Cardiac muscle cell (in vitro differentiated cells and primary cell): ENCODE measurements at regions not wholly inside any gene's neighbourhood (a gene's known extent, or its start where the extent isn't known, plus 50 kb on each side); places are given as distances from the start of the nearest gene placed in this dataset.

Source experiments
- DNase-seq, 2 donors: peaks; one replicate each; pipeline versions ENCODE4 v3.0.0 to v3.0.0-alpha.2; 2010 to 2017; ENCODE audit warnings: low read depth in 1 of 2, low spot score in 1 of 2
- H3K27ac ChIP-seq: fragments of 200-600 bp; sonication (generic); 2 replicates; pipeline ENCODE4 v1.5.1; 2016
- H3K27me3 ChIP-seq: fragments of 200-600 bp; sonication (generic); 2 replicates; pipeline ENCODE4 v1.6.0; 2016; ENCODE audit warnings: control low read depth
- H3K36me3 ChIP-seq: fragments of 200-600 bp; sonication (generic); 2 replicates; pipeline ENCODE4 v1.5.1; 2016; ENCODE audit warnings: control low read depth
- H3K4me1 ChIP-seq: fragments of 200-600 bp; sonication (generic); 2 replicates; pipeline ENCODE4 v1.8.1; 2017; ENCODE audit warnings: low read depth, mild to moderate bottlenecking, mixed run types
- H3K4me3 ChIP-seq: fragments of 200-600 bp; sonication (generic); 2 replicates; pipeline ENCODE4 v1.5.1; 2016; ENCODE audit warnings: mild to moderate bottlenecking
- H3K9me3 ChIP-seq: fragments of 200-600 bp; sonication (generic); 2 replicates; pipeline ENCODE4 v1.5.1; 2017; ENCODE audit warnings: low read depth, mild to moderate bottlenecking, control low read depth
- CTCF ChIP-seq: IDR thresholded peaks from 2 replicates; pipeline ENCODE4 v1.5.1; 2012; ENCODE audit warnings: low read depth, mild to moderate bottlenecking, low read length

- Histone ChIP-seq H3K4me3 (no peak overlapping the region), H3K9me3 (no peaks in the 10 kb centered on the region), H3K27ac (no peak overlapping the region), H3K4me1 (no peaks in the 10 kb centered on the region), H3K36me3 (no peaks in the 10 kb centered on the region), H3K27me3 (no peaks in the 10 kb centered on the region)
- DNase-seq, result no peak
- TF ChIP-seq CTCF, result no peak
Observed at GRCh38 chr6:6798448-6798860, 209.9 kb downstream of the LY86 start.

GRCh38 chr6:6801005-6801335 is 212.4 kb downstream of the LY86 start:
- H3K4me3 ChIP-seq, result no peak overlapping the region
- no peaks in the 10 kb centered on the region for H3K4me1 ChIP-seq
- DNase-seq, result no peak
- H3K9me3 ChIP-seq, result no peaks in the 10 kb centered on the region
- H3K27me3 ChIP-seq, result no peaks in the 10 kb centered on the region
- no peak overlapping the region for H3K27ac ChIP-seq
- H3K36me3 ChIP-seq, result no peaks in the 10 kb centered on the region
- TF ChIP-seq CTCF, result no peak

- Histone ChIP-seq H3K4me3 (no peak overlapping the region), H3K9me3 (no peaks in the 10 kb centered on the region), H3K27ac (no peak overlapping the region), H3K4me1 (no peaks in the 10 kb centered on the region), H3K27me3 (no peaks in the 10 kb centered on the region), H3K36me3 (no peaks in the 10 kb centered on the region)
- no peak for TF ChIP-seq CTCF
- peak in 1 of 2 donors; percentile 52 for DNase-seq
Observed at GRCh38 chr6:6801635-6802218, 213.2 kb downstream of the LY86 start.

GRCh38 chr6:6803180-6803977 is 214.9 kb downstream of the LY86 start:
- no peak overlapping the region for H3K4me3 ChIP-seq
- H3K9me3 ChIP-seq, result no peaks in the 10 kb centered on the region
- peaks cover 11% of the 10 kb centered on the region for H3K4me1 ChIP-seq
- H3K27me3 ChIP-seq, result no peaks in the 10 kb centered on the region
- no peak for DNase-seq
- H3K36me3 ChIP-seq, result no peaks in the 10 kb centered on the region
- H3K27ac ChIP-seq, result no peak overlapping the region
- no peak for TF ChIP-seq CTCF

GRCh38 chr6:6804843-6805615 is 216.5 kb downstream of the LY86 start:
- Histone ChIP-seq H3K4me1 (peaks cover 11% of the 10 kb centered on the region), H3K27ac (no peak overlapping the region), H3K27me3 (no peaks in the 10 kb centered on the region), H3K9me3 (no peaks in the 10 kb centered on the region), H3K4me3 (no peak overlapping the region), H3K36me3 (no peaks in the 10 kb centered on the region)
- no peak for TF ChIP-seq CTCF
- no peak for DNase-seq
